Kidney (tissue), 13 donors: ENCODE measurements at regions not wholly inside any gene's neighbourhood (a gene's known extent, or its start where the extent isn't known, plus 50 kb on each side); places are given as distances from the start of the nearest gene placed in this dataset.

Source experiments
- DNase-seq, 5 donors: peaks; one replicate each; pipeline ENCODE4 v3.0.0-alpha.2; 2013 to 2020
- FAIRE-seq: peaks from 2 replicates; lab custom pipeline; 2012; peaks lifted over from hg19 to GRCh38; lab: Jason Lieb, UNC
- H3K27ac ChIP-seq, 2 donors: one replicate each; pipeline ENCODE4 v1.7.0; 2013; ENCODE audit warnings: low read depth in 2 of 2, low read length in 2 of 2, inconsistent platforms in 1 of 2
- H3K27me3 ChIP-seq: one replicate; pipeline ENCODE4 v1.7.1; 2013; ENCODE audit warnings: low read length, inconsistent platforms; ENCODE audit not compliant: control insufficient read depth, insufficient read depth
- H3K36me3 ChIP-seq, 3 donors: one replicate each; pipeline versions ENCODE4 v1.7.0 to v1.7.1; 2013; ENCODE audit warnings: low read length in 3 of 3, control low read depth in 1 of 3, inconsistent platforms in 1 of 3; ENCODE audit not compliant: insufficient read depth in 3 of 3, control insufficient read depth in 2 of 3
- H3K4me1 ChIP-seq, 3 donors: one replicate each; pipeline versions ENCODE4 v1.7.0 to v1.7.1; 2013; ENCODE audit warnings: low read length in 3 of 3, inconsistent platforms in 1 of 3, low read depth in 1 of 3; ENCODE audit not compliant: control insufficient read depth in 2 of 3, insufficient read depth in 2 of 3
- H3K4me3 ChIP-seq, 3 donors: one replicate each; pipeline versions ENCODE4 v1.7.0 to v1.8.1; 2013; ENCODE audit warnings: low read length in 3 of 3, control low read depth in 1 of 3, inconsistent platforms in 1 of 3
- H3K9ac ChIP-seq, 3 donors: one replicate each; pipeline versions ENCODE4 v1.7.0 to v1.7.1; 2013; ENCODE audit warnings: low read length in 3 of 3, control low read depth in 1 of 3, inconsistent platforms in 1 of 3
- H3K9me3 ChIP-seq, 3 donors: one replicate each; pipeline versions ENCODE4 v1.7.0 to v1.7.1; 2013; ENCODE audit warnings: low read length in 3 of 3, control low read depth in 1 of 3, inconsistent platforms in 1 of 3; ENCODE audit not compliant: control insufficient read depth in 2 of 3, insufficient read depth in 1 of 3
- CTCF ChIP-seq: IDR thresholded peaks from 3 replicates; pipeline ENCODE4 v1.5.1; 2012; ENCODE audit warnings: mild to moderate bottlenecking, moderate library complexity, borderline replicate concordance; ENCODE audit not compliant: insufficient read depth; ENCODE audit errors: extremely low read depth
- intact Hi-C: fragments of 100-400 bp; cut with DNase I; formaldehyde crosslinking; loops from one replicate; pipeline ENCODE4 v1.11.1; 2022
- donor health status: control.
- donor health status: control.
- donor health status: control.
- donor health status: control.
- donor health status: control.
- donor health status: DM: yes; HTN: yes; CAD: no.
- donor health status: Normal renal cell carcinoma (clear cell type).

GRCh38 chr4:8745826-8746225 is 125.8 kb downstream of the HMX1 start:
- no peaks in the 10 kb centered on the region for H3K9me3 ChIP-seq
- H3K27ac ChIP-seq = no peak overlapping the region
- no peaks in the 10 kb centered on the region for H3K4me1 ChIP-seq
- no peaks in the 10 kb centered on the region for H3K36me3 ChIP-seq
- H3K4me3 ChIP-seq = no peak overlapping the region
- no peak for TF ChIP-seq CTCF
- DNase-seq (peak in 2 of 5 donors; percentile 25 to 43), FAIRE-seq (no peak)
- H3K27me3 ChIP-seq = no peaks in the 10 kb centered on the region
- H3K9ac ChIP-seq = no peak overlapping the region
- intact Hi-C loops = no loop called here

GRCh38 chr4:8745005-8745790 is 126.4 kb downstream of the HMX1 start:
- Histone ChIP-seq H3K9me3 (no peaks in the 10 kb centered on the region), H3K4me1 (no peaks in the 10 kb centered on the region), H3K36me3 (no peaks in the 10 kb centered on the region), H3K27me3 (no peaks in the 10 kb centered on the region), H3K9ac (no peak overlapping the region), H3K27ac (no peak overlapping the region), H3K4me3 (no peak overlapping the region)
- DNase-seq (peak; percentile 14 to 38 (median 31)), FAIRE-seq (no peak)
- intact Hi-C loops = no loop called here
- TF ChIP-seq CTCF = no peak

- Histone ChIP-seq H3K4me1 (no peaks in the 10 kb centered on the region), H3K4me3 (no peak overlapping the region), H3K36me3 (no peaks in the 10 kb centered on the region), H3K9me3 (no peaks in the 10 kb centered on the region), H3K27ac (no peak overlapping the region), H3K27me3 (no peaks in the 10 kb centered on the region), H3K9ac (no peak overlapping the region)
- no peak for TF ChIP-seq CTCF
- DNase-seq = peak in 3 of 5 donors; percentile 8 to 52 (median 33)
- intact Hi-C loops = no loop called here
- FAIRE-seq = no peak
These were observed 127.4 kb downstream of the HMX1 start for GRCh38 chr4:8744083-8744805.
